GM18907 (cell line): ENCODE measurements at regions not wholly inside any gene's neighbourhood (a gene's known extent, or its start where the extent isn't known, plus 50 kb on each side); places are given as distances from the start of the nearest gene placed in this dataset.
"Not testable (repeated sequence)": the region's sequence is repeated elsewhere in the genome, so short reads cannot be mapped to it uniquely, and the experiment has no call there.

Experiments
- ATAC-seq: cut with Tn5 transposase; IDR thresholded peaks from one replicate; pipeline ENCODE4 v1.9.1; 2021; ENCODE audit warnings: mild to moderate bottlenecking, moderate library complexity; ENCODE audit not compliant: unreplicated experiment

- ATAC-seq = no peak
Observed at GRCh38 chr22:47409539-47410275, 647.3 kb downstream of the TBC1D22A start.

- ATAC-seq = no peak
Observed at GRCh38 chr22:47408409-47408808, 646.0 kb downstream of the TBC1D22A start.

GRCh38 chr22:47407461-47408025, 645.1 kb downstream of the TBC1D22A start:
- ATAC-seq = no peak

- ATAC-seq = no peak
Observed at GRCh38 chr22:47406896-47407295, 644.4 kb downstream of the TBC1D22A start.

- no peak for ATAC-seq
Observed at GRCh38 chr22:47406180-47406834, 643.9 kb downstream of the TBC1D22A start.

GRCh38 chr22:47405222-47405621, 642.8 kb downstream of the TBC1D22A start:
- not testable (repeated sequence) for ATAC-seq

GRCh38 chr22:47402876-47403525, 640.6 kb downstream of the TBC1D22A start:
- no peak for ATAC-seq

- no peak for ATAC-seq
Observed at GRCh38 chr22:47401976-47402770, 639.7 kb downstream of the TBC1D22A start.

GRCh38 chr22:47401592-47401898, 639.1 kb downstream of the TBC1D22A start:
- no peak for ATAC-seq

- no peak for ATAC-seq
Observed at GRCh38 chr22:47400701-47401591, 638.5 kb downstream of the TBC1D22A start.

- not testable (repeated sequence) for ATAC-seq
Observed at GRCh38 chr22:47400131-47400530, 637.7 kb downstream of the TBC1D22A start.

GRCh38 chr22:47398921-47399790, 636.7 kb downstream of the TBC1D22A start:
- ATAC-seq = no peak

GRCh38 chr22:47398491-47398890, 636.0 kb downstream of the TBC1D22A start:
- no peak for ATAC-seq

GRCh38 chr22:47397673-47398072, 635.2 kb downstream of the TBC1D22A start:
- no peak for ATAC-seq

- ATAC-seq = no peak
Observed at GRCh38 chr22:47396515-47396914, 634.1 kb downstream of the TBC1D22A start.

GRCh38 chr22:47396105-47396504, 633.7 kb downstream of the TBC1D22A start:
- ATAC-seq = no peak

GRCh38 chr22:47395481-47395880, 633.0 kb downstream of the TBC1D22A start:
- no peak for ATAC-seq

GRCh38 chr22:47394504-47395440, 632.3 kb downstream of the TBC1D22A start:
- no peak for ATAC-seq
